Adrenal gland (tissue), 9 donors: ENCODE measurements at regions not wholly inside any gene's neighbourhood (a gene's known extent, or its start where the extent isn't known, plus 50 kb on each side); places are given as distances from the start of the nearest gene placed in this dataset.

Source experiments
- DNase-seq, 7 donors: peaks; one replicate each; pipeline ENCODE4 v3.0.0-alpha.2; 2019 to 2020
- H3K27ac ChIP-seq, 5 donors: fragments of 200-600 bp; sonication (generic) in 4 of 5; 1 replicate in 3 of 5; 2 replicates in 2 of 5; pipeline versions ENCODE4 v1.5.1 to v1.8.0; 2016 to 2020; ENCODE audit warnings: mild to moderate bottlenecking in 1 of 5
- H3K27me3 ChIP-seq: fragments of 200-600 bp; 2 replicates; pipeline ENCODE4 v1.8.0; 2021
- H3K36me3 ChIP-seq, 2 donors: fragments of 200-600 bp; replicated peaks in 1 of 2; 1 replicate in 1 of 2; 2 replicates in 1 of 2; pipeline versions ENCODE4 v1.5.1 to v1.8.0; 2018 to 2022
- H3K4me1 ChIP-seq, 2 donors: fragments of 200-600 bp; replicated peaks in 1 of 2; 1 replicate in 1 of 2; 2 replicates in 1 of 2; pipeline versions ENCODE4 v1.5.1 to v1.8.0; 2018 to 2021
- H3K4me3 ChIP-seq, 4 donors: fragments of 200-600 bp; sonication (generic) in 3 of 4; one replicate each; pipeline ENCODE4 v1.5.1; 2016 to 2018
- H3K9me3 ChIP-seq, 3 donors: fragments of 200-600 bp; sonication (generic) in 1 of 3; replicated peaks in 1 of 3; 1 replicate in 2 of 3; 2 replicates in 1 of 3; pipeline versions ENCODE4 v1.5.1 to v1.8.0; 2016 to 2021
- CTCF ChIP-seq, 6 experiments: fragments of 450-650 bp in 4 of 6; fragments of 200-600 bp in 2 of 6; sonication (generic) in 1 of 6; IDR thresholded peaks; 1 replicate in 5 of 6; 2 replicates in 1 of 6; pipeline versions ENCODE4 v1.5.1 to v1.8.0; 2016 to 2021; ENCODE audit warnings: antibody characterized with exemption in 6 of 6, mild to moderate bottlenecking in 2 of 6, moderate library complexity in 1 of 6
- POLR2A ChIP-seq, 2 donors: fragments of 450-650 bp; IDR thresholded peaks; one replicate each; pipeline ENCODE4 v1.6.1; 2017; ENCODE audit warnings: antibody characterized with exemption in 2 of 2, mild to moderate bottlenecking in 2 of 2, moderate library complexity in 1 of 2
- WGBS, 4 donors: extraction: QIAGEN DNeasy Blood & Tissue Kit in 2 of 4; methylation state at CpG; one replicate each; pipeline versions ENCODE4 v1.1.5 to v1.1.7; 2013 to 2017; 5-methylcytosine and 5-hydroxymethylcytosine counted together
- intact Hi-C, 2 donors: fragments of 100-400 bp; cut with DNase I; formaldehyde crosslinking; loops; one replicate each; pipeline versions ENCODE4 v1.14.1 to v1.15.0; 2022 to 2023
- donor health status: healthy with polysubstance abuse.
- donor health status: Bipolar disorder and iron deficiency.
- donor health status: DM: yes; HTN: yes; CAD: no.
- donor health status: DM: no; HTN: no; CAD: no.
- donor health status: DM: no; HTN: no; CAD: no.

GRCh38 chr4:128604204-128604603 lies 205.3 kb upstream of the JADE1 start:
- TF ChIP-seq POLR2A (IDR thresholded peaks at IDR 0.05) = no peak
- intact Hi-C loops = no loop called here
- no peak overlapping the region for H3K27ac ChIP-seq
- H3K4me3 ChIP-seq = no peak overlapping the region
- DNase-seq = no peak
- no peaks in the 10 kb centered on the region for H3K27me3 ChIP-seq
- H3K9me3 ChIP-seq = no peaks in the 10 kb centered on the region
- no peaks in the 10 kb centered on the region for H3K36me3 ChIP-seq
- H3K4me1 ChIP-seq = peaks cover 32 to 61% of the 10 kb centered on the region in 2 donors
- 96 to 100% (median 97%) methylated on average over 1 of the region's 1 CpG for WGBS, 4 donors

GRCh38 chr4:128603081-128603480 lies 206.4 kb upstream of the JADE1 start:
- peaks cover 43 to 68% of the 10 kb centered on the region in 2 donors for H3K4me1 ChIP-seq
- TF ChIP-seq POLR2A (IDR thresholded peaks at IDR 0.05) = no peak
- TF ChIP-seq CTCF (IDR thresholded peaks at IDR 0.05) = no peak
- no peaks in the 10 kb centered on the region for H3K9me3 ChIP-seq
- no peak for DNase-seq
- no peaks in the 10 kb centered on the region for H3K27me3 ChIP-seq
- 88 to 98% (median 96%) methylated on average over 2 of the region's 2 CpGs for WGBS, 4 donors
- H3K4me3 ChIP-seq = no peak overlapping the region
- H3K27ac ChIP-seq = peak overlapping the region in 1 of 5 donors; percentile 79
- no peaks in the 10 kb centered on the region for H3K36me3 ChIP-seq
- intact Hi-C loops = no loop called here

GRCh38 chr4:128601991-128602695 lies 207.4 kb upstream of the JADE1 start:
- Histone ChIP-seq H3K9me3 (no peaks in the 10 kb centered on the region), H3K4me1 (peaks cover 48 to 69% of the 10 kb centered on the region in 2 donors), H3K27ac (peak overlapping the region; percentile 0 to 92 (median 79)), H3K27me3 (no peaks in the 10 kb centered on the region), H3K36me3 (no peaks in the 10 kb centered on the region), H3K4me3 (no peak overlapping the region)
- WGBS, 4 donors = 29 to 60% (median 45%) methylated on average over 1 of the region's 1 CpG
- TF ChIP-seq CTCF (IDR thresholded peaks at IDR 0.05) (no peak), POLR2A (IDR thresholded peaks at IDR 0.05) (peak in 1 of 2 donors; percentile 0)
- DNase-seq = peak; percentile 35 to 76 (median 70)
- intact Hi-C loops = no loop called here

- Histone ChIP-seq H3K4me1 (peaks cover 51 to 64% of the 10 kb centered on the region in 2 donors), H3K4me3 (peak overlapping the region in 1 of 4 donors; percentile 21), H3K36me3 (no peaks in the 10 kb centered on the region), H3K9me3 (no peaks in the 10 kb centered on the region), H3K27me3 (no peaks in the 10 kb centered on the region), H3K27ac (peak overlapping the region; percentile 27 to 92 (median 79))
- TF ChIP-seq CTCF (IDR thresholded peaks at IDR 0.05) = no peak
- TF ChIP-seq POLR2A (IDR thresholded peaks at IDR 0.05) = peak in 1 of 2 donors; percentile 43
- WGBS, 4 donors = 32 to 43% (median 38%) methylated on average over 13 to 14 of the region's 14 CpGs
- intact Hi-C loops = no loop called here
- peak; percentile 83 to 96 (median 93) for DNase-seq
Measured at GRCh38 chr4:128600996-128601871, 208.3 kb upstream of the JADE1 start.
